ENCODE measurements at regions not wholly inside any gene's neighbourhood (a gene's known extent, or its start where the extent isn't known, plus 50 kb on each side); places are given as distances from the start of the nearest gene placed in this dataset.

- dilution Hi-C loops (cut with MboI; ENCODE audit: extremely low pct_ligation_motif_present, low sequenced_read_pairs): no loop called here
- H3K27me3 ChIP-seq (ENCODE audit: control insufficient read depth, extremely low read depth, insufficient read depth, low read length): peaks cover 16% of the 10 kb centered on the region
- H3K4me2 ChIP-seq (ENCODE audit: control insufficient read depth, extremely low read depth, insufficient read depth, low read depth, low read length): no peak overlapping the region
- no peak overlapping the region for H3K4me3 ChIP-seq (ENCODE audit: control insufficient read depth in 2 of 3, extremely low read depth in 1 of 3, insufficient read depth in 2 of 3, low read depth in 1 of 3, low read length in 3 of 3)
- TF ChIP-seq CTCF (optimal IDR thresholded peaks at IDR 0.05 in 1 of 3, IDR thresholded peaks at IDR 0.05 in 1 of 3, conservative IDR thresholded peaks at IDR 0.05 in 1 of 3; ENCODE audit: extremely low read depth in 1 of 3, insufficient read depth in 2 of 3, low read length in 3 of 3): no peak
- TF ChIP-seq EZH2 (IDR thresholded peaks at IDR 0.05; ENCODE audit: low read length): no peak
- no peak overlapping the region for H2AFZ ChIP-seq (ENCODE audit: control insufficient read depth, low read length)
- no peak for FAIRE-seq
- peaks cover 9% of the 10 kb centered on the region for H3K4me1 ChIP-seq (ENCODE audit: control insufficient read depth, extremely low read depth, insufficient read depth, low read length)
- no peaks in the 10 kb centered on the region for H3K9me3 ChIP-seq (ENCODE audit: control insufficient read depth, low read depth, low read length)
- no peaks in the 10 kb centered on the region for H3K36me3 ChIP-seq (ENCODE audit: control insufficient read depth in 2 of 2, extremely low read depth in 1 of 2, insufficient read depth in 2 of 2, low read length in 2 of 2)
- H3K9ac ChIP-seq (ENCODE audit: control insufficient read depth, extremely low read depth, insufficient read depth, low read length): no peak overlapping the region
- DNase-seq (ENCODE audit: low read depth, low spot score): no peak
- no peak overlapping the region for H3K27ac ChIP-seq (ENCODE audit: control insufficient read depth, insufficient read depth, low read length)
- H4K20me1 ChIP-seq (ENCODE audit: control insufficient read depth, extremely low read depth, insufficient read depth, low read length): peaks cover 2% of the 10 kb centered on the region
- H3K9me1 ChIP-seq (ENCODE audit: control insufficient read depth, extremely low read depth, insufficient read depth, low read length): no peaks in the 10 kb centered on the region
- no peaks in the 10 kb centered on the region for H3K79me2 ChIP-seq (ENCODE audit: control insufficient read depth, insufficient read depth, low read length)
These were observed 136.7 kb upstream of the GSE1 start for GRCh38 chr16:85476389-85476788.

- H4K20me1 ChIP-seq (ENCODE audit: control insufficient read depth, extremely low read depth, insufficient read depth, low read length): peaks cover 2% of the 10 kb centered on the region
- dilution Hi-C loops (cut with MboI; ENCODE audit: extremely low pct_ligation_motif_present, low sequenced_read_pairs): no loop called here
- H3K79me2 ChIP-seq (ENCODE audit: control insufficient read depth, insufficient read depth, low read length): no peaks in the 10 kb centered on the region
- FAIRE-seq (no peak), DNase-seq (ENCODE audit: low read depth, low spot score) (no peak)
- H3K27ac ChIP-seq (ENCODE audit: control insufficient read depth, insufficient read depth, low read length): no peak overlapping the region
- H3K4me2 ChIP-seq (ENCODE audit: control insufficient read depth, extremely low read depth, insufficient read depth, low read depth, low read length): no peak overlapping the region
- no peak overlapping the region for H3K9ac ChIP-seq (ENCODE audit: control insufficient read depth, extremely low read depth, insufficient read depth, low read length)
- peaks cover 9% of the 10 kb centered on the region for H3K4me1 ChIP-seq (ENCODE audit: control insufficient read depth, extremely low read depth, insufficient read depth, low read length)
- no peaks in the 10 kb centered on the region for H3K36me3 ChIP-seq (ENCODE audit: control insufficient read depth in 2 of 2, extremely low read depth in 1 of 2, insufficient read depth in 2 of 2, low read length in 2 of 2)
- no peaks in the 10 kb centered on the region for H3K9me3 ChIP-seq (ENCODE audit: control insufficient read depth, low read depth, low read length)
- H3K27me3 ChIP-seq (ENCODE audit: control insufficient read depth, extremely low read depth, insufficient read depth, low read length): peaks cover 16% of the 10 kb centered on the region
- no peak overlapping the region for H2AFZ ChIP-seq (ENCODE audit: control insufficient read depth, low read length)
- TF ChIP-seq CTCF (optimal IDR thresholded peaks at IDR 0.05 in 1 of 3, IDR thresholded peaks at IDR 0.05 in 1 of 3, conservative IDR thresholded peaks at IDR 0.05 in 1 of 3; ENCODE audit: extremely low read depth in 1 of 3, insufficient read depth in 2 of 3, low read length in 3 of 3) (no peak), EZH2 (IDR thresholded peaks at IDR 0.05; ENCODE audit: low read length) (no peak)
- no peak overlapping the region for H3K4me3 ChIP-seq (ENCODE audit: control insufficient read depth in 2 of 3, extremely low read depth in 1 of 3, insufficient read depth in 2 of 3, low read depth in 1 of 3, low read length in 3 of 3)
- no peaks in the 10 kb centered on the region for H3K9me1 ChIP-seq (ENCODE audit: control insufficient read depth, extremely low read depth, insufficient read depth, low read length)
These were observed 135.2 kb upstream of the GSE1 start for GRCh38 chr16:85477801-85478363.
